HEK293 (cell line): ENCODE measurements at regions not wholly inside any gene's neighbourhood (a gene's known extent, or its start where the extent isn't known, plus 50 kb on each side); places are given as distances from the start of the nearest gene placed in this dataset.

Source experiments
- CTCF ChIP-seq: fragments of 450-650 bp; formaldehyde crosslinking; IDR thresholded peaks from 2 replicates; pipeline ENCODE4 v1.5.1; 2016; ENCODE audit warnings: missing biosample characterization, missing genetic modification characterization
- REST ChIP-seq: fragments of 450-650 bp; formaldehyde crosslinking; IDR thresholded peaks from 2 replicates; pipeline ENCODE4 v1.5.1; 2016; ENCODE audit warnings: missing biosample characterization, missing genetic modification characterization
- YY2 ChIP-seq: fragments of 450-650 bp; formaldehyde crosslinking; IDR thresholded peaks from 2 replicates; pipeline ENCODE4 v1.5.1; 2016; ENCODE audit warnings: missing biosample characterization, missing genetic modification characterization
- ZFP37 ChIP-seq: fragments of 450-650 bp; formaldehyde crosslinking; IDR thresholded peaks from 2 replicates; pipeline ENCODE4 v1.5.1; 2016; ENCODE audit warnings: missing biosample characterization, missing genetic modification characterization
- ZNF350 ChIP-seq: fragments of 450-650 bp; formaldehyde crosslinking; IDR thresholded peaks from 2 replicates; pipeline ENCODE4 v1.5.0; 2017; ENCODE audit warnings: missing biosample characterization, mild to moderate bottlenecking, missing genetic modification characterization

- TF ChIP-seq REST (tag by site-specific recombination) (no peak), CTCF (tag by site-specific recombination) (no peak), YY2 (tag by site-specific recombination) (no peak), ZFP37 (no peak), ZNF350 (tag by site-specific recombination) (no peak)
Measured at GRCh38 chr4:31169846-31170245, 449.7 kb downstream of the PCDH7 start.
